ENCODE measurements at regions not wholly inside any gene's neighbourhood (a gene's known extent, or its start where the extent isn't known, plus 50 kb on each side); places are given as distances from the start of the nearest gene placed in this dataset.

DNA sequence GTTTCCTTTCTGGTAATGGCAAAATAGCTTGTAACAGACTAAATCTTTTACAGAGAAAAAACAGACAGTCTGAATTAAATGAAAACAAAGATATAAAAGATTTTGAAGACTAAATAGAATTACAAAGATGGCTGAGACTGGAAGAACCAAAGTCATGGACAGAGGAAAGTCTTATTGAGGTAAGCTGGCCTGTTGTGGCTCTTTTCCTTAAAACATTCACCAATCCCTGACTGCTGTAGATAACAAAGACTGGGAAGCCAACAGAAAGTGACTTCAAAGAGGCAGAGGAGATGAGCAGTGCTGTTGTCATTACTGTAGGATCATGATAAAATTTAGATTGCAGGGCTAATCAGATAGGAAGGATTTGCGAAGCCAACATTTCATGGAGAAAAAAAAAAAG is 517.0 kb downstream of the KIF2B start:
- Histone ChIP-seq H2BK15ac (ENCODE audit: low read depth, low read length) (no peak overlapping the region), H4K8ac (ENCODE audit: low read depth in 2 of 2, low read length in 2 of 2) (no peak overlapping the region), H3K4ac (ENCODE audit: low read depth, low read length) (no peak overlapping the region), H3K27me3 (ENCODE audit: control insufficient read depth, insufficient read depth, low read length) (no peaks in the 10 kb centered on the region), H3K23ac (ENCODE audit: low read depth, low read length) (no peak overlapping the region), H3K9me1 (ENCODE audit: insufficient read depth, low read length) (no peaks in the 10 kb centered on the region), H3K36me3 (ENCODE audit: control insufficient read depth, insufficient read depth, low read length) (no peaks in the 10 kb centered on the region), H3K4me2 (ENCODE audit: low read depth, low read length) (no peak overlapping the region), H2AFZ (replicated peaks; ENCODE audit: low read length, poor library complexity) (no peak overlapping the region), H3K27ac (ENCODE audit: insufficient read depth, low read length) (no peak overlapping the region), H3K4me1 (ENCODE audit: control insufficient read depth, insufficient read depth, low read length) (no peaks in the 10 kb centered on the region), H3K14ac (replicated peaks; ENCODE audit: low read depth, low read length) (no peak overlapping the region), H3K56ac (ENCODE audit: extremely low read depth, insufficient read depth, low read length) (no peak overlapping the region), H4K91ac (ENCODE audit: insufficient read depth, low read depth, low read length) (no peak overlapping the region), H3K9ac (ENCODE audit: low read depth, low read length) (no peak overlapping the region), H3K4me3 (ENCODE audit: insufficient read depth, low read depth, low read length) (no peak overlapping the region), H3K79me1 (ENCODE audit: low read depth in 1 of 2, low read length in 2 of 2) (no peaks in the 10 kb centered on the region), H2AK9ac (replicated peaks; ENCODE audit: low read depth, low read length, poor library complexity) (no peak overlapping the region), H2AK5ac (ENCODE audit: low read depth, low read length) (no peak overlapping the region), H2BK120ac (ENCODE audit: low read depth, low read length) (no peak overlapping the region), H3K18ac (ENCODE audit: low read depth, low read length) (no peak overlapping the region), H3K9me3 (ENCODE audit: control insufficient read depth, insufficient read depth, low read length) (peaks cover 7% of the 10 kb centered on the region), H2BK5ac (ENCODE audit: low read depth, low read length, poor library complexity, severe bottlenecking) (no peak overlapping the region), H2BK20ac (ENCODE audit: low read depth, low read length) (no peak overlapping the region), H4K5ac (ENCODE audit: low read depth, low read length) (no peak overlapping the region), H4K20me1 (ENCODE audit: insufficient read depth, low read length) (no peaks in the 10 kb centered on the region)
- ATAC-seq (ENCODE audit: low read depth) (no peak), DNase-seq (no peak)
- TF ChIP-seq RCOR1 (IDR thresholded peaks at IDR 0.05; ENCODE audit: insufficient replicate concordance, low read length) = no peak
- TF ChIP-seq MAZ (IDR thresholded peaks at IDR 0.05; ENCODE audit: borderline replicate concordance, low read depth, low read length) = no peak
- no peak for TF ChIP-seq CEBPB (IDR thresholded peaks at IDR 0.05; ENCODE audit: low read depth, low read length)
- no peak for TF ChIP-seq RFX5 (IDR thresholded peaks at IDR 0.05; ENCODE audit: low read depth, low read length)
- TF ChIP-seq FOS (IDR thresholded peaks at IDR 0.05; ENCODE audit: low read depth, low read length) = no peak
- TF ChIP-seq NFE2L2 (IDR thresholded peaks at IDR 0.05; ENCODE audit: low read depth, low read length) = no peak
- TF ChIP-seq, protein P1, sequence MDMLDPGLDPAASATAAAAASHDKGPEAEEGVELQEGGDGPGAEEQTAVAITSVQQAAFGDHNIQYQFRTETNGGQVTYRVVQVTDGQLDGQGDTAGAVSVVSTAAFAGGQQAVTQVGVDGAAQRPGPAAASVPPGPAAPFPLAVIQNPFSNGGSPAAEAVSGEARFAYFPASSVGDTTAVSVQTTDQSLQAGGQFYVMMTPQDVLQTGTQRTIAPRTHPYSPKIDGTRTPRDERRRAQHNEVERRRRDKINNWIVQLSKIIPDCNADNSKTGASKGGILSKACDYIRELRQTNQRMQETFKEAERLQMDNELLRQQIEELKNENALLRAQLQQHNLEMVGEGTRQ (IDR thresholded peaks at IDR 0.05; ENCODE audit: low read depth, low read length) = no peak
- TF ChIP-seq RAD21 (IDR thresholded peaks at IDR 0.05; ENCODE audit: low read length) = no peak
- TF ChIP-seq MXI1 (IDR thresholded peaks at IDR 0.05; ENCODE audit: borderline replicate concordance, low read depth, low read length) = no peak
- no peak for TF ChIP-seq POLR2A (IDR thresholded peaks at IDR 0.05; ENCODE audit: low read depth, low read length)
- TF ChIP-seq, protein P2, sequence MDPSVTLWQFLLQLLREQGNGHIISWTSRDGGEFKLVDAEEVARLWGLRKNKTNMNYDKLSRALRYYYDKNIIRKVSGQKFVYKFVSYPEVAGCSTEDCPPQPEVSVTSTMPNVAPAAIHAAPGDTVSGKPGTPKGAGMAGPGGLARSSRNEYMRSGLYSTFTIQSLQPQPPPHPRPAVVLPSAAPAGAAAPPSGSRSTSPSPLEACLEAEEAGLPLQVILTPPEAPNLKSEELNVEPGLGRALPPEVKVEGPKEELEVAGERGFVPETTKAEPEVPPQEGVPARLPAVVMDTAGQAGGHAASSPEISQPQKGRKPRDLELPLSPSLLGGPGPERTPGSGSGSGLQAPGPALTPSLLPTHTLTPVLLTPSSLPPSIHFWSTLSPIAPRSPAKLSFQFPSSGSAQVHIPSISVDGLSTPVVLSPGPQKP (IDR thresholded peaks at IDR 0.05; ENCODE audit: borderline replicate concordance, low read depth, low read length) = no peak
- TF ChIP-seq SMC3 (IDR thresholded peaks at IDR 0.05; ENCODE audit: low read depth, low read length) = no peak
- TF ChIP-seq MAFK (IDR thresholded peaks at IDR 0.05; ENCODE audit: low read depth, low read length) = no peak
- no peak for TF ChIP-seq BHLHE40 (IDR thresholded peaks at IDR 0.05; ENCODE audit: low read depth, low read length)
- intact Hi-C loops (cut with micrococcal nuclease) (no loop called here), dilution Hi-C loops (cut with HindIII; ENCODE audit: low sequenced_read_pairs, unreplicated experiment) (no loop called here), in situ Hi-C loops (cut with MboI; ENCODE audit: low sequenced_read_pairs) (no loop called here)
- ChIA-PET POLR2A (ENCODE audit: unreplicated experiment) (no interaction called here), CTCF (no interaction called here)
- no TSS peak for BruUV-seq (replicated peaks)
- WGBS, 2 experiments (ENCODE audit: extremely low coverage in 2 of 2, insufficient read length in 1 of 2) = 38% methylated on average over 1 of the region's 1 CpG; no CpG with 5 or more reads in 1 of the 2 experiments

Data from IMR-90 (cell line).